AG04449 (cell line): ENCODE measurements at regions not wholly inside any gene's neighbourhood (a gene's known extent, or its start where the extent isn't known, plus 50 kb on each side); places are given as distances from the start of the nearest gene placed in this dataset.

Experiments used
- CTCF ChIA-PET: fragments of 350-600 bp; formaldehyde crosslinking; extraction: SDS; loops from one replicate; lab custom pipeline; 2021; ENCODE audit warnings: antibody characterized with exemption; lab: Yijun Ruan, JAX
- POLR2A ChIA-PET: fragments of 400-600, 350-600 bp; formaldehyde crosslinking; extraction: SDS; loops from one replicate; lab custom pipeline; 2020; ENCODE audit warnings: antibody characterized with exemption, inconsistent platforms; lab: Yijun Ruan, JAX
- DNase-seq: peaks from one replicate; pipeline ENCODE4 v3.0.0-alpha.2; 2010; ENCODE audit warnings: low read depth, low spot score
- H3K4me3 ChIP-seq: 2 replicates; pipeline ENCODE4 v1.5.1; 2011; ENCODE audit warnings: low read depth, mild to moderate bottlenecking, control low read depth, low read length
- TF ChIP-seq, protein P1 (sequence below): IDR thresholded peaks from one replicate; pipeline ENCODE4 v1.5.1; 2011; ENCODE audit warnings: mild to moderate bottlenecking, moderate library complexity, low read length, control low read depth, inconsistent platforms; ENCODE audit not compliant: insufficient read depth; ENCODE audit errors: missing control alignments

DNA sequence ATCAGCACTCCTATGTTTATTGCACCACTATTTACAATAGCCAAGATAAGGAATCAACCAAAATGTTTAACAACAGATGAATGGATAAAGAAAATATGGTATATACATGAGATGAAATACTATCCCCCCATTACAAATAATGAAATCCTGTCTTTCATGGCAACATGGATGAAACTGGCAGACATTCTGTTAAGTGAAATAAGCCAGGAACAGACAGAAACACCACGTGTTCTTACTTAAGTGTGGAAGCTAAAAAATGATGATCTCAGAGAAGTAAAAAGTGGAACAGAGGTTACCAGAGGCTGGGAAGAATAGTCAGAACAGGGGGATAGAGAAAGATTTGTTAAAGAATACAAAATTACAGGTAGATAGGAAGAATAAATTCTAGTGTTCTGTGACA is 113.7 kb upstream of the MDM1 start:
- CTCF ChIA-PET = interaction anchor here (1.4 kb wide), 1 partner anchor 10 kb away, joined by 3 read pairs; no protein-coding TSS in a partner anchor
- POLR2A ChIA-PET = no interaction called here
- DNase-seq = no peak
- no peak overlapping the region for H3K4me3 ChIP-seq
- TF ChIP-seq, protein P1, sequence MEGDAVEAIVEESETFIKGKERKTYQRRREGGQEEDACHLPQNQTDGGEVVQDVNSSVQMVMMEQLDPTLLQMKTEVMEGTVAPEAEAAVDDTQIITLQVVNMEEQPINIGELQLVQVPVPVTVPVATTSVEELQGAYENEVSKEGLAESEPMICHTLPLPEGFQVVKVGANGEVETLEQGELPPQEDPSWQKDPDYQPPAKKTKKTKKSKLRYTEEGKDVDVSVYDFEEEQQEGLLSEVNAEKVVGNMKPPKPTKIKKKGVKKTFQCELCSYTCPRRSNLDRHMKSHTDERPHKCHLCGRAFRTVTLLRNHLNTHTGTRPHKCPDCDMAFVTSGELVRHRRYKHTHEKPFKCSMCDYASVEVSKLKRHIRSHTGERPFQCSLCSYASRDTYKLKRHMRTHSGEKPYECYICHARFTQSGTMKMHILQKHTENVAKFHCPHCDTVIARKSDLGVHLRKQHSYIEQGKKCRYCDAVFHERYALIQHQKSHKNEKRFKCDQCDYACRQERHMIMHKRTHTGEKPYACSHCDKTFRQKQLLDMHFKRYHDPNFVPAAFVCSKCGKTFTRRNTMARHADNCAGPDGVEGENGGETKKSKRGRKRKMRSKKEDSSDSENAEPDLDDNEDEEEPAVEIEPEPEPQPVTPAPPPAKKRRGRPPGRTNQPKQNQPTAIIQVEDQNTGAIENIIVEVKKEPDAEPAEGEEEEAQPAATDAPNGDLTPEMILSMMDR = no peak

DNA sequence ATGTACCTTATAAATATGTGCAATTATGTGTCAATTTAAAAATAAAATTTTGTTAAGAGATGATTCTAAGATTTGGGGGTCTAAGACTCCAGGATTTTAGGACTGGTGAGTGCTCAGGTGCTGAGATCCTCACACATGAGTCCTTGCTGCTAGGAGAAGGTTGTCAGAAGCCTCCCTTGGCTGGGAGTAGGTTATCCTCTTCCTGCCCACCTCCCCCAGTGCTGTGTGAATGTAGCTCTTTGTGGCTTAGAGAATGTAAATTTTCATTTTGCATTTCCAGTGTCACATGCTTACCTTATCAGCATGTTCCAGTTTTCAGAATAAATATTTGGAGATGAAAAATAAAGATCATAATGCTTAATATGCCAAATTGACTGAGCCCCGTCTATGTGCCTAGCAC is 114.2 kb upstream of the MDM1 start:
- no peak for DNase-seq
- H3K4me3 ChIP-seq = no peak overlapping the region
- ChIA-PET POLR2A (no interaction called here), CTCF (no interaction called here)
- TF ChIP-seq, protein P1 = no peak

DNA sequence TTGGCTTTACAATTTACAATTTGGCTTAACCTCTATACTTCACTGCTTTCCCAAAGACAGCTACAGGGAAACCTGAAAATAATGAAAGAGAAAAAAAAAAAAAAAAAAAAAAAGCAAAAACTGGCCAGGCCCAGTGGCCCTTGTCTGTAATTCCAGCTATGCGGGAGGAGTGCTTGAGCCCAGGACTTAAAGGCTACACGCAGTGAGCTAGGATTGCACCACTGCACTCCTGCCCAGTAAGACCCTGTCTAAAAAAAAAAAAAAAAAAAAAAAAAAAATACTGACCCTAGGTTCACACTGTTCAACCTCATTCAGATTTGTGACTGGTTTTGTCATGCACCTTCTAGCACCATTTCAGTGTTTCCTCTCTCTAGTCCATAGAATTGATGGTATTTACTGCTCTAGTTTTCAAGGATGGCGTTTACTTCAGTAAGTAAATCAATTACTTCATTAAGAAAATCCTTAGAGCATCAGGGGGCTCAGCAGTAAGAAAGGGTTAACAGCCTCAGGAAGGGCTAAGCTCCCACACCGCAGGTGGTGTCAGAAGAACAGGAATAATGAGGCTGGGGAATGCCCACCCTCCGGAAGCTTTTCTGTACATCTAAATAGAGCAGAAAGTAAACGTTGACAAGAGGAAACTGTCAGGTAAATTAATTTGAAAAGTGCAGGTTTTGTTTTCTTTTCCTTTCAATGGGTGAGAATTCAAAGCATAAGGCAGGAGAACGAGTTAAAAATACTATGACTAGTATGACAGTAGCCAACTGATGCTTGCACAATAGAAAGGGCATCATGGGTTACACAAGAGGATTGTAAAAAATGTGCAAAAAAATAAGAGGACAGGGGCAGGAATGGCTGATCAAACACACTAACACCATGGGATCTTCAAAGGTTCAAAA is 115.0 kb upstream of the MDM1 start:
- CTCF ChIA-PET = no interaction called here
- TF ChIP-seq, protein P1 = no peak
- POLR2A ChIA-PET = no interaction called here
- DNase-seq = no peak
- no peak overlapping the region for H3K4me3 ChIP-seq

DNA sequence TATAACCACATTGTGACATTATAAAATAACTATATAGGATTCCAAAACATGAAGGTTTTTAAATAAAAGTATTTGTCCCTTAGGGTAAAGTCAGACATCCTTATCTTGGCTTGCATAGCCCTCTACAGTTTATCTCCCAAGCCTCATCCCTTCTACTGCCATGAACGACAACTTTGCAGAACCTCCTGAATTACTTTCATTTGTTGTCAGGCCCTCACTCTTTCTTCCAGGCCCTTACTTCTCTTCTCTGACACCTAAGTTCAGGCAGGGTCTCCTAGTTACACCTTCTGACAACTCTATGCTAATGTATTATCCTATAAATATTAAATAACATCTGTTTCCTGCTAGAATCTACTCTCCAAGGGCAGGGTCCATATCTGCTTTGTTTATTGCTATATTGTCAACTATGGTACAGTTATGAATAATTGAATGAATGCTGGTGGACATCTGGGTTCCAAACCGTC is 115.7 kb upstream of the MDM1 start:
- no peak overlapping the region for H3K4me3 ChIP-seq
- no peak for DNase-seq
- ChIA-PET POLR2A (no interaction called here), CTCF (no interaction called here)
- TF ChIP-seq, protein P1 = no peak

DNA sequence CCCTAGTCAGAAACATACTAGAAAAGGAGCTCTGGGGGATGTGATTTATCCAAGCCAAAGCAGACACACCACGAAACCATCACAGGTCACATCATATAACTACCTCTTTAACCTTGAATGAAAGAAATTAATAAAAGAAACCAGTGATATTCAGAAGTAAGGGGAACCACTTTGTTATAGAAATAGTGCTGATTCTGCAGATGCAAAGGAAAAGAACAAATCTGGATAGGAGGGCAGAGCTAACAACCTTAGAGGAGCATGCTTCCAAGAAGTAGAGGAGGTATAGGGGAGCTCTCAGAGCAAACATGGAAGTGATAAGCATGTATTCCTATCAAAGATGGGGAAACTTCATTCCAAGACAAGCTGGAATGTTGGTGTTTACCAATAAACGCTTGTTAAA is 117.0 kb upstream of the MDM1 start:
- no peak for DNase-seq
- H3K4me3 ChIP-seq = no peak overlapping the region
- TF ChIP-seq, protein P1 = no peak
- ChIA-PET POLR2A (no interaction called here), CTCF (no interaction called here)

DNA sequence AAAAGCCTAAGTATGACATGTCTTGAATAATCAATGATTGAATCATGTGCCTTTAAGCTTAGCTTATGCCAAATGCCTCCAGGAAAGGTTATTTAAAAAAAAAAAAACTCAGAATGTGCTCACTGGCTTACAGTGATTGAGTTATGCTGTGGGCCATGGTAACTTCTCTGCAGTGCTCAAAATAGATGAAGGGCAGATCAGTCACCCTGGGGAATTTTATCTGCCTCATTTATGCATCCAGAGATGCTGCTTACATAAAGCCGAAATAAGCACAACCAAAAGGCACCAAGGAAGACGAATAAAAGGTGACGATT is 118.7 kb upstream of the MDM1 start:
- no peak overlapping the region for H3K4me3 ChIP-seq
- DNase-seq = no peak
- TF ChIP-seq, protein P1 = no peak
- POLR2A ChIA-PET = no interaction called here
- CTCF ChIA-PET = no interaction called here
